ENCODE measurements at regions not wholly inside any gene's neighbourhood (a gene's known extent, or its start where the extent isn't known, plus 50 kb on each side); places are given as distances from the start of the nearest gene placed in this dataset.

- TF ChIP-seq POLR2AphosphoS5 (IDR thresholded peaks at IDR 0.05; ENCODE audit: low read depth, low read length) (no peak), POLR2A (IDR thresholded peaks at IDR 0.05; ENCODE audit: low read depth, low read length) (no peak), TAF1 (IDR thresholded peaks at IDR 0.05; ENCODE audit: borderline replicate concordance, low read depth, low read length) (no peak)
- DNase-seq (ENCODE audit: insufficient read length) (peak; percentile 54), FAIRE-seq (peak; percentile 95)
Observed at GRCh38 chr14:50045039-50045711, 71.2 kb downstream of the VCPKMT start.

GRCh38 chr14:50045837-50046236, 70.5 kb downstream of the VCPKMT start:
- no peak for DNase-seq (ENCODE audit: insufficient read length)
- no peak for FAIRE-seq
- no peak for TF ChIP-seq POLR2A (IDR thresholded peaks at IDR 0.05; ENCODE audit: low read depth, low read length)
- TF ChIP-seq POLR2AphosphoS5 (IDR thresholded peaks at IDR 0.05; ENCODE audit: low read depth, low read length): no peak
- TF ChIP-seq TAF1 (IDR thresholded peaks at IDR 0.05; ENCODE audit: borderline replicate concordance, low read depth, low read length): no peak

- DNase-seq (ENCODE audit: insufficient read length): peak; percentile 50
- FAIRE-seq: peak; percentile 89
- TF ChIP-seq POLR2A (IDR thresholded peaks at IDR 0.05; ENCODE audit: low read depth, low read length) (0 out of 2 replicates have a peak, but pooled peaks have one; percentile 30), TAF1 (IDR thresholded peaks at IDR 0.05; ENCODE audit: borderline replicate concordance, low read depth, low read length) (peak; percentile 30; the same call in 1 of the 2 replicates), POLR2AphosphoS5 (IDR thresholded peaks at IDR 0.05; ENCODE audit: low read depth, low read length) (no peak)
Observed at GRCh38 chr14:50047274-50047676, 69.1 kb downstream of the VCPKMT start.

GRCh38 chr14:50049093-50049492, 67.3 kb downstream of the VCPKMT start:
- TF ChIP-seq POLR2A (IDR thresholded peaks at IDR 0.05; ENCODE audit: low read depth, low read length) (no peak), TAF1 (IDR thresholded peaks at IDR 0.05; ENCODE audit: borderline replicate concordance, low read depth, low read length) (no peak), POLR2AphosphoS5 (IDR thresholded peaks at IDR 0.05; ENCODE audit: low read depth, low read length) (no peak)
- no peak for FAIRE-seq
- DNase-seq (ENCODE audit: insufficient read length): no peak

- DNase-seq (ENCODE audit: insufficient read length) (no peak), FAIRE-seq (no peak)
- TF ChIP-seq TAF1 (IDR thresholded peaks at IDR 0.05; ENCODE audit: borderline replicate concordance, low read depth, low read length) (no peak), POLR2AphosphoS5 (IDR thresholded peaks at IDR 0.05; ENCODE audit: low read depth, low read length) (no peak), POLR2A (IDR thresholded peaks at IDR 0.05; ENCODE audit: low read depth, low read length) (no peak)
Observed at GRCh38 chr14:50049703-50050570, 66.4 kb downstream of the VCPKMT start.

- DNase-seq (ENCODE audit: insufficient read length): no peak
- no peak for TF ChIP-seq POLR2A (IDR thresholded peaks at IDR 0.05; ENCODE audit: low read depth, low read length)
- no peak for TF ChIP-seq TAF1 (IDR thresholded peaks at IDR 0.05; ENCODE audit: borderline replicate concordance, low read depth, low read length)
- TF ChIP-seq POLR2AphosphoS5 (IDR thresholded peaks at IDR 0.05; ENCODE audit: low read depth, low read length): no peak
- no peak for FAIRE-seq
Observed at GRCh38 chr14:50051106-50051505, 65.3 kb downstream of the VCPKMT start.

GRCh38 chr14:50051706-50052105, 64.7 kb downstream of the VCPKMT start:
- DNase-seq (ENCODE audit: insufficient read length) (no peak), FAIRE-seq (no peak)
- TF ChIP-seq TAF1 (IDR thresholded peaks at IDR 0.05; ENCODE audit: borderline replicate concordance, low read depth, low read length) (no peak), POLR2A (IDR thresholded peaks at IDR 0.05; ENCODE audit: low read depth, low read length) (no peak), POLR2AphosphoS5 (IDR thresholded peaks at IDR 0.05; ENCODE audit: low read depth, low read length) (no peak)

- no peak for DNase-seq (ENCODE audit: insufficient read length)
- FAIRE-seq: no peak
- TF ChIP-seq POLR2AphosphoS5 (IDR thresholded peaks at IDR 0.05; ENCODE audit: low read depth, low read length) (no peak), TAF1 (IDR thresholded peaks at IDR 0.05; ENCODE audit: borderline replicate concordance, low read depth, low read length) (no peak), POLR2A (IDR thresholded peaks at IDR 0.05; ENCODE audit: low read depth, low read length) (no peak)
Observed at GRCh38 chr14:50052517-50052916, 63.9 kb downstream of the VCPKMT start.

- no peak for TF ChIP-seq TAF1 (IDR thresholded peaks at IDR 0.05; ENCODE audit: borderline replicate concordance, low read depth, low read length)
- no peak for TF ChIP-seq POLR2AphosphoS5 (IDR thresholded peaks at IDR 0.05; ENCODE audit: low read depth, low read length)
- no peak for TF ChIP-seq POLR2A (IDR thresholded peaks at IDR 0.05; ENCODE audit: low read depth, low read length)
- DNase-seq (ENCODE audit: insufficient read length) (no peak), FAIRE-seq (no peak)
Observed at GRCh38 chr14:50053935-50054334, 62.4 kb downstream of the VCPKMT start.

- TF ChIP-seq POLR2AphosphoS5 (IDR thresholded peaks at IDR 0.05; ENCODE audit: low read depth, low read length) (no peak), TAF1 (IDR thresholded peaks at IDR 0.05; ENCODE audit: borderline replicate concordance, low read depth, low read length) (no peak), POLR2A (IDR thresholded peaks at IDR 0.05; ENCODE audit: low read depth, low read length) (no peak)
- DNase-seq (ENCODE audit: insufficient read length): no peak
- no peak for FAIRE-seq
Observed at GRCh38 chr14:50055461-50056228, 60.7 kb downstream of the VCPKMT start.

- FAIRE-seq: no peak
- no peak for DNase-seq (ENCODE audit: insufficient read length)
- TF ChIP-seq POLR2A (IDR thresholded peaks at IDR 0.05; ENCODE audit: low read depth, low read length) (no peak), POLR2AphosphoS5 (IDR thresholded peaks at IDR 0.05; ENCODE audit: low read depth, low read length) (no peak), TAF1 (IDR thresholded peaks at IDR 0.05; ENCODE audit: borderline replicate concordance, low read depth, low read length) (no peak)
Observed at GRCh38 chr14:50056435-50056834, 59.9 kb downstream of the VCPKMT start.
